ENCODE measurements at regions not wholly inside any gene's neighbourhood (a gene's known extent, or its start where the extent isn't known, plus 50 kb on each side); places are given as distances from the start of the nearest gene placed in this dataset.

- POLR2A ChIA-PET = no interaction called here
- Mint-ChIP-seq H3K4me1 (no peaks in the 10 kb centered on the region), H3K36me3 (no peaks in the 10 kb centered on the region), H3K27me3 (no peaks in the 10 kb centered on the region), H3K27ac (no peak overlapping the region), H3K9me3 (peaks cover 6 to 23% (median 10%) of the 10 kb centered on the region in 3 donors), H3K4me3 (no peak overlapping the region)
- no peak for ATAC-seq (replicated peaks in 1 of 4)
- H3K27ac ChIP-seq (ENCODE audit: low read length) = no peak overlapping the region
- no peaks in the 10 kb centered on the region for H3K4me1 ChIP-seq (ENCODE audit: control insufficient read depth in 1 of 2, extremely low read depth in 1 of 2, insufficient read depth in 2 of 2, low read length in 2 of 2)
- DNase-seq = no peak
- no peaks in the 10 kb centered on the region for H3K36me3 ChIP-seq (ENCODE audit: control insufficient read depth in 2 of 2, extremely low read depth in 1 of 2, insufficient read depth in 1 of 2, low read length in 1 of 2)
- no peak overlapping the region for H3K4me3 ChIP-seq (ENCODE audit: control insufficient read depth in 1 of 2, extremely low read depth in 1 of 2, low read length in 1 of 2)
- CTCF ChIA-PET = no interaction called here
- H3K9me3 ChIP-seq = no peaks in the 10 kb centered on the region
- no peaks in the 10 kb centered on the region for H3K27me3 ChIP-seq (replicated peaks in 1 of 2; ENCODE audit: control insufficient read depth in 2 of 2, extremely low read depth in 1 of 2, insufficient read depth in 2 of 2, low read length in 1 of 2)
Observed at GRCh38 chr7:15794801-15795200, 108.3 kb upstream of the MEOX2 start.

DNA sequence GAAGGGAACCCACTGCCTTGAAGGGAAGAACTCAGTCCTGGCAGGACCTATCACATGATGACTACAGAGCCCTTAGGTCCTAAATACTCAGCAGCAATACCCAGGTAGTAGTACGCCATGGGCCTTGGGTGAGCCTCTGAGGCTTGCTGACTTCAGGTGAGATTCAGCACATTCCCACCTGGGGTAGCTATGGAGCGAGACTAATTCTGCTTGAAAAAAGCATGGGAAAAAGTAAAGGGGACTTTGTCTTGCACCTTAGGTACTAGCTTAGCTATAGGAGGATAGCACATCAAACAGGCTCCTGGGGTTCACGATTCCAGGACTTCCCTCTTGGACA, 98.2 kb upstream of the MEOX2 start:
- Mint-ChIP-seq H3K4me1 (no peaks in the 10 kb centered on the region), H3K9me3 (peaks cover 6 to 27% (median 22%) of the 10 kb centered on the region in 3 donors), H3K4me3 (no peak overlapping the region), H3K27me3 (no peaks in the 10 kb centered on the region), H3K27ac (no peak overlapping the region), H3K36me3 (no peaks in the 10 kb centered on the region)
- ChIA-PET CTCF (no interaction called here), POLR2A (interaction anchor here in 1 of 2 donors (1.4 kb wide), 1 partner anchor 13 kb away, joined by 4 read pairs; no protein-coding TSS in a partner anchor)
- H3K27ac ChIP-seq (ENCODE audit: low read length) = no peak overlapping the region
- DNase-seq (no peak), ATAC-seq (replicated peaks in 1 of 4) (no peak)
- no peaks in the 10 kb centered on the region for H3K27me3 ChIP-seq (replicated peaks in 1 of 2; ENCODE audit: control insufficient read depth in 2 of 2, extremely low read depth in 1 of 2, insufficient read depth in 2 of 2, low read length in 1 of 2)
- no peaks in the 10 kb centered on the region for H3K4me1 ChIP-seq (ENCODE audit: control insufficient read depth in 1 of 2, extremely low read depth in 1 of 2, insufficient read depth in 2 of 2, low read length in 2 of 2)
- H3K36me3 ChIP-seq (ENCODE audit: control insufficient read depth in 2 of 2, extremely low read depth in 1 of 2, insufficient read depth in 1 of 2, low read length in 1 of 2) = no peaks in the 10 kb centered on the region
- no peaks in the 10 kb centered on the region for H3K9me3 ChIP-seq
- 64% methylated on average over 1 of the region's 3 CpGs for WGBS (ENCODE audit: insufficient coverage)
- H3K4me3 ChIP-seq (ENCODE audit: control insufficient read depth in 1 of 2, extremely low read depth in 1 of 2, low read length in 1 of 2) = no peak overlapping the region

DNA sequence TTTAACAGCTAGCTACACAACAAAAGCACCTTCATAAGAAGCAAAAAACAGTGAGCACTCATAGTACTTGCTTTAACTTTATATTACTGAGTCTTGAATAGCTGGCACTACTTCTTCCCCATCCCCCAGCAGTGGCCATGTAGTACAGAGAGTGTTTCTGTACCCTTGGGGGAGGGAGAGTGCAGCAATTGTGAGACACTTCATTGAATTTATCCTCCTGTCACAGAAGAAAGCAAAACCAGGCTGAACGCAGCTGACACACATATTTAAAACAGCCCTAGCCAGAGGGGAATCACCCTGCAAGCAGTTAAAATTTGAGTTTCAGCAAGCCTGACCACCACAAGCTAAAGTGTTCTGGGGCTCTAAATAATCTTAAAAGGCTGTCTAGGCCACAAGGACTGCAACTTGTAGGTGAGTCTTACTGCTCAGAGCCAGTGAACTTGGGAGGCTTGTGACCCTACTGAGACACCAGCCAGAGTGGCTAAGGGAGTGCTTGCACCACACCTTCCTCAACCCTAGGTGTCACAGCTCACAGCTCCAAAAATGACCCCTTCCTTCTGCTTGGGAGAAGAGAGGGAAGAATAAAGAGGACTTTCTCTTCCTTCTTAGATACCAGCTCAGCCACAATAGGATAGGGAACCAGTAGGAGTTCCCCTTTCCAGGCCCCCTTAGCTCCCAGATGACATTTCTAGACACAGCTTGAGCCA, 97.7 kb upstream of the MEOX2 start:
- CTCF ChIA-PET = no interaction called here
- WGBS (ENCODE audit: insufficient coverage) = no CpG with 5 or more reads among the region's 1 CpG
- no peak overlapping the region for H3K27ac Mint-ChIP-seq

GRCh38 chr7:15782656-15783055, 96.2 kb upstream of the MEOX2 start:
- H3K4me1 Mint-ChIP-seq = no peaks in the 10 kb centered on the region
- H3K36me3 ChIP-seq (ENCODE audit: control insufficient read depth in 2 of 2, extremely low read depth in 1 of 2, insufficient read depth in 1 of 2, low read length in 1 of 2) = no peaks in the 10 kb centered on the region
- H3K27me3 Mint-ChIP-seq = no peaks in the 10 kb centered on the region
- H3K27me3 ChIP-seq (replicated peaks in 1 of 2; ENCODE audit: control insufficient read depth in 2 of 2, extremely low read depth in 1 of 2, insufficient read depth in 2 of 2, low read length in 1 of 2) = no peaks in the 10 kb centered on the region
- no peak overlapping the region for H3K27ac ChIP-seq (ENCODE audit: low read length)
- no peak overlapping the region for H3K27ac Mint-ChIP-seq
- POLR2A ChIA-PET = interaction anchor here in 1 of 2 donors (0.5 kb wide), 1 partner anchor 1231 kb away, joined by 4 read pairs; no protein-coding TSS in a partner anchor
- no peaks in the 10 kb centered on the region for H3K9me3 ChIP-seq
- peaks cover 3 to 18% (median 18%) of the 10 kb centered on the region in 3 donors for H3K9me3 Mint-ChIP-seq
- DNase-seq = no peak
- CTCF ChIA-PET = no interaction called here
- ATAC-seq (replicated peaks in 1 of 4) = no peak
- H3K4me1 ChIP-seq (ENCODE audit: control insufficient read depth in 1 of 2, extremely low read depth in 1 of 2, insufficient read depth in 2 of 2, low read length in 2 of 2) = no peaks in the 10 kb centered on the region
- no peaks in the 10 kb centered on the region for H3K36me3 Mint-ChIP-seq
- no CpG with 5 or more reads among the region's 2 CpGs for WGBS (ENCODE audit: insufficient coverage)
- no peak overlapping the region for H3K4me3 ChIP-seq (ENCODE audit: control insufficient read depth in 1 of 2, extremely low read depth in 1 of 2, low read length in 1 of 2)
- H3K4me3 Mint-ChIP-seq = no peak overlapping the region

More for the DNA sequence above, 97.7 kb upstream of the MEOX2 start:
- no peak for DNase-seq
- no peaks in the 10 kb centered on the region for H3K9me3 ChIP-seq
- H3K27me3 ChIP-seq (replicated peaks in 1 of 2; ENCODE audit: control insufficient read depth in 2 of 2, extremely low read depth in 1 of 2, insufficient read depth in 2 of 2, low read length in 1 of 2) = no peaks in the 10 kb centered on the region
- no peak overlapping the region for H3K4me3 ChIP-seq (ENCODE audit: control insufficient read depth in 1 of 2, extremely low read depth in 1 of 2, low read length in 1 of 2)
- no peaks in the 10 kb centered on the region for H3K36me3 ChIP-seq (ENCODE audit: control insufficient read depth in 2 of 2, extremely low read depth in 1 of 2, insufficient read depth in 1 of 2, low read length in 1 of 2)
- Mint-ChIP-seq H3K27me3 (no peaks in the 10 kb centered on the region), H3K4me3 (no peak overlapping the region), H3K9me3 (peaks cover 3 to 24% (median 22%) of the 10 kb centered on the region in 3 donors), H3K4me1 (no peaks in the 10 kb centered on the region), H3K36me3 (no peaks in the 10 kb centered on the region)
- ATAC-seq (replicated peaks in 1 of 4) = no peak
- POLR2A ChIA-PET = interaction anchor here in 1 of 2 donors (1.4 kb wide), 1 partner anchor 13 kb away, joined by 4 read pairs; no protein-coding TSS in a partner anchor
- no peak overlapping the region for H3K27ac ChIP-seq (ENCODE audit: low read length)
- no peaks in the 10 kb centered on the region for H3K4me1 ChIP-seq (ENCODE audit: control insufficient read depth in 1 of 2, extremely low read depth in 1 of 2, insufficient read depth in 2 of 2, low read length in 2 of 2)

GRCh38 chr7:15781944-15782343, 95.5 kb upstream of the MEOX2 start:
- H3K27me3 ChIP-seq (replicated peaks in 1 of 2; ENCODE audit: control insufficient read depth in 2 of 2, extremely low read depth in 1 of 2, insufficient read depth in 2 of 2, low read length in 1 of 2) = no peaks in the 10 kb centered on the region
- Mint-ChIP-seq H3K27me3 (no peaks in the 10 kb centered on the region), H3K36me3 (no peaks in the 10 kb centered on the region), H3K9me3 (peaks cover 3 to 15% (median 15%) of the 10 kb centered on the region in 3 donors), H3K27ac (no peak overlapping the region), H3K4me3 (no peak overlapping the region), H3K4me1 (no peaks in the 10 kb centered on the region)
- H3K4me1 ChIP-seq (ENCODE audit: control insufficient read depth in 1 of 2, extremely low read depth in 1 of 2, insufficient read depth in 2 of 2, low read length in 2 of 2) = no peaks in the 10 kb centered on the region
- H3K36me3 ChIP-seq (ENCODE audit: control insufficient read depth in 2 of 2, extremely low read depth in 1 of 2, insufficient read depth in 1 of 2, low read length in 1 of 2) = no peaks in the 10 kb centered on the region
- WGBS (ENCODE audit: insufficient coverage) = no CpG with 5 or more reads among the region's 2 CpGs
- CTCF ChIA-PET = no interaction called here
- ATAC-seq (replicated peaks in 1 of 4) (no peak), DNase-seq (no peak)
- no peak overlapping the region for H3K4me3 ChIP-seq (ENCODE audit: control insufficient read depth in 1 of 2, extremely low read depth in 1 of 2, low read length in 1 of 2)
- no peaks in the 10 kb centered on the region for H3K9me3 ChIP-seq
- POLR2A ChIA-PET = interaction anchor here in 1 of 2 donors (0.5 kb wide), 1 partner anchor 1232 kb away, joined by 4 read pairs; no protein-coding TSS in a partner anchor
- H3K27ac ChIP-seq (ENCODE audit: low read length) = no peak overlapping the region

- Histone ChIP-seq H3K9me3 (no peaks in the 10 kb centered on the region), H3K27me3 (replicated peaks in 1 of 2; ENCODE audit: control insufficient read depth in 2 of 2, extremely low read depth in 1 of 2, insufficient read depth in 2 of 2, low read length in 1 of 2) (no peaks in the 10 kb centered on the region), H3K4me3 (ENCODE audit: control insufficient read depth in 1 of 2, extremely low read depth in 1 of 2, low read length in 1 of 2) (no peak overlapping the region), H3K27ac (ENCODE audit: low read length) (no peak overlapping the region), H3K36me3 (ENCODE audit: control insufficient read depth in 2 of 2, extremely low read depth in 1 of 2, insufficient read depth in 1 of 2, low read length in 1 of 2) (no peaks in the 10 kb centered on the region), H3K4me1 (ENCODE audit: control insufficient read depth in 1 of 2, extremely low read depth in 1 of 2, insufficient read depth in 2 of 2, low read length in 2 of 2) (no peaks in the 10 kb centered on the region)
- no peak overlapping the region for H3K27ac Mint-ChIP-seq
- H3K9me3 Mint-ChIP-seq = peaks cover 0 to 8% (median 8%) of the 10 kb centered on the region in 3 donors
- CTCF ChIA-PET = no interaction called here
- H3K4me1 Mint-ChIP-seq = no peaks in the 10 kb centered on the region
- no CpG with 5 or more reads among the region's 2 CpGs for WGBS (ENCODE audit: insufficient coverage)
- POLR2A ChIA-PET = no interaction called here
- H3K27me3 Mint-ChIP-seq = no peaks in the 10 kb centered on the region
- no peak for ATAC-seq (replicated peaks in 1 of 4)
- no peaks in the 10 kb centered on the region for H3K36me3 Mint-ChIP-seq
- no peak overlapping the region for H3K4me3 Mint-ChIP-seq
- no peak for DNase-seq
Observed at GRCh38 chr7:15780271-15780670, 93.8 kb upstream of the MEOX2 start.
